SK-N-SH treated with all-trans-retinoic acid at 6 μM for 48 hours (cell line): ENCODE measurements at regions not wholly inside any gene's neighbourhood (a gene's known extent, or its start where the extent isn't known, plus 50 kb on each side); places are given as distances from the start of the nearest gene placed in this dataset.

Experiments
- ATAC-seq: fragments of 200-7000 bp; cut with Tn5 transposase; 3 replicates; pipeline ENCODE4 v1.9.1; 2020; ENCODE audit warnings: mild to moderate bottlenecking, moderate library complexity
- ARNTL ChIP-seq: fragments of 450-650 bp; formaldehyde crosslinking; IDR thresholded peaks from 2 replicates; pipeline ENCODE4 v1.5.0; 2020; ENCODE audit warnings: low read depth, mild to moderate bottlenecking, moderate library complexity, borderline replicate concordance
- BACH2 ChIP-seq: fragments of 250-450 bp; sonication (Bioruptor Pico); IDR thresholded peaks from 2 replicates; pipeline ENCODE4 v1.9.0; 2021; ENCODE audit warnings: mild to moderate bottlenecking, borderline replicate concordance
- CSDC2 ChIP-seq: fragments of 250-450 bp; sonication (Bioruptor Pico); IDR thresholded peaks from 2 replicates; pipeline ENCODE4 v1.5.0; 2020; ENCODE audit warnings: mild to moderate bottlenecking, moderate library complexity
- CSRNP3 ChIP-seq: fragments of 250-450 bp; sonication (Bioruptor Pico); IDR thresholded peaks from 2 replicates; pipeline ENCODE4 v1.5.1; 2021; ENCODE audit warnings: mild to moderate bottlenecking, moderate library complexity
- ESRRG ChIP-seq: fragments of 250-450 bp; sonication (Bioruptor Pico); IDR thresholded peaks from 2 replicates; pipeline ENCODE4 v1.6.1; 2021; ENCODE audit warnings: mild to moderate bottlenecking
- GLIS3 ChIP-seq: fragments of 250-450 bp; sonication (Bioruptor Pico); IDR thresholded peaks from 2 replicates; pipeline ENCODE4 v1.5.0; 2020; ENCODE audit warnings: mild to moderate bottlenecking, moderate library complexity
- ISL1 ChIP-seq: fragments of 250-450 bp; sonication (Bioruptor Pico); IDR thresholded peaks from 2 replicates; pipeline ENCODE4 v2.1.2; 2022; ENCODE audit warnings: mild to moderate bottlenecking, moderate library complexity
- OSR1 ChIP-seq: fragments of 250-450 bp; sonication (Bioruptor Pico); IDR thresholded peaks from 2 replicates; pipeline ENCODE4 v1.8.0; 2022; ENCODE audit warnings: moderate library complexity, mild to moderate bottlenecking, inconsistent platforms
- PPARA ChIP-seq: fragments of 250-450 bp; sonication (Bioruptor Pico); IDR thresholded peaks from 2 replicates; pipeline ENCODE4 v1.5.0; 2020; ENCODE audit warnings: mild to moderate bottlenecking, borderline replicate concordance
- TCF4 ChIP-seq: fragments of 250-450 bp; sonication (Bioruptor Pico); IDR thresholded peaks from 2 replicates; pipeline ENCODE4 v1.8.0; 2021; ENCODE audit warnings: mild to moderate bottlenecking, moderate library complexity, borderline replicate concordance
- TOX ChIP-seq: fragments of 250-450 bp; sonication (Bioruptor Pico); IDR thresholded peaks from 2 replicates; pipeline ENCODE4 v1.8.0; 2021; ENCODE audit warnings: mild to moderate bottlenecking, moderate library complexity, borderline replicate concordance
- ZFP3 ChIP-seq: fragments of 250-450 bp; sonication (Bioruptor Pico); IDR thresholded peaks from 2 replicates; pipeline ENCODE4 v1.5.0; 2020; ENCODE audit warnings: mild to moderate bottlenecking, moderate library complexity
- ZFP30 ChIP-seq: fragments of 450-650 bp; formaldehyde crosslinking; IDR thresholded peaks from 2 replicates; pipeline ENCODE4 v1.5.0; 2022; ENCODE audit warnings: mild to moderate bottlenecking, moderate library complexity
- ZNF565 ChIP-seq: fragments of 450-650 bp; formaldehyde crosslinking; conservative IDR thresholded peaks from 2 replicates; pipeline ENCODE4 v1.5.0; 2020; ENCODE audit warnings: low read depth, mild to moderate bottlenecking, moderate library complexity
- ZNF8 ChIP-seq: fragments of 450-650 bp; formaldehyde crosslinking; IDR thresholded peaks from 2 replicates; pipeline ENCODE4 v1.5.0; 2020; ENCODE audit warnings: mild to moderate bottlenecking, moderate library complexity
- TF ChIP-seq, protein P1 (sequence below): fragments of 250-450 bp; sonication (Bioruptor Pico); IDR thresholded peaks from 2 replicates; pipeline ENCODE4 v1.8.0; 2020; ENCODE audit warnings: mild to moderate bottlenecking, moderate library complexity, borderline replicate concordance
- TF ChIP-seq, protein P2 (sequence below): fragments of 250-450 bp; sonication (Bioruptor Pico); IDR thresholded peaks from 2 replicates; pipeline ENCODE4 v1.8.0; 2021; ENCODE audit warnings: low read depth, mild to moderate bottlenecking, moderate library complexity, borderline replicate concordance
- TF ChIP-seq, protein P3 (sequence below): fragments of 250-450 bp; sonication (Bioruptor Pico); IDR thresholded peaks from 2 replicates; pipeline ENCODE4 v1.5.0; 2020; ENCODE audit warnings: mild to moderate bottlenecking, moderate library complexity

- TF ChIP-seq ZFP30 (no peak), CSDC2 (no peak), CSRNP3 (CRISPR knock-in tag) (no peak), ZNF8 (no peak), GLIS3 (no peak), ZNF565 (CRISPR knock-in tag) (no peak), ZFP3 (CRISPR knock-in tag) (no peak)
- TF ChIP-seq, protein P1, sequence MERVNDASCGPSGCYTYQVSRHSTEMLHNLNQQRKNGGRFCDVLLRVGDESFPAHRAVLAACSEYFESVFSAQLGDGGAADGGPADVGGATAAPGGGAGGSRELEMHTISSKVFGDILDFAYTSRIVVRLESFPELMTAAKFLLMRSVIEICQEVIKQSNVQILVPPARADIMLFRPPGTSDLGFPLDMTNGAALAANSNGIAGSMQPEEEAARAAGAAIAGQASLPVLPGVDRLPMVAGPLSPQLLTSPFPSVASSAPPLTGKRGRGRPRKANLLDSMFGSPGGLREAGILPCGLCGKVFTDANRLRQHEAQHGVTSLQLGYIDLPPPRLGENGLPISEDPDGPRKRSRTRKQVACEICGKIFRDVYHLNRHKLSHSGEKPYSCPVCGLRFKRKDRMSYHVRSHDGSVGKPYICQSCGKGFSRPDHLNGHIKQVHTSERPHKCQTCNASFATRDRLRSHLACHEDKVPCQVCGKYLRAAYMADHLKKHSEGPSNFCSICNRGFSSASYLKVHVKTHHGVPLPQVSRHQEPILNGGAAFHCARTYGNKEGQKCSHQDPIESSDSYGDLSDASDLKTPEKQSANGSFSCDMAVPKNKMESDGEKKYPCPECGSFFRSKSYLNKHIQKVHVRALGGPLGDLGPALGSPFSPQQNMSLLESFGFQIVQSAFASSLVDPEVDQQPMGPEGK (CRISPR knock-in tag): no peak
- TF ChIP-seq, protein P2, sequence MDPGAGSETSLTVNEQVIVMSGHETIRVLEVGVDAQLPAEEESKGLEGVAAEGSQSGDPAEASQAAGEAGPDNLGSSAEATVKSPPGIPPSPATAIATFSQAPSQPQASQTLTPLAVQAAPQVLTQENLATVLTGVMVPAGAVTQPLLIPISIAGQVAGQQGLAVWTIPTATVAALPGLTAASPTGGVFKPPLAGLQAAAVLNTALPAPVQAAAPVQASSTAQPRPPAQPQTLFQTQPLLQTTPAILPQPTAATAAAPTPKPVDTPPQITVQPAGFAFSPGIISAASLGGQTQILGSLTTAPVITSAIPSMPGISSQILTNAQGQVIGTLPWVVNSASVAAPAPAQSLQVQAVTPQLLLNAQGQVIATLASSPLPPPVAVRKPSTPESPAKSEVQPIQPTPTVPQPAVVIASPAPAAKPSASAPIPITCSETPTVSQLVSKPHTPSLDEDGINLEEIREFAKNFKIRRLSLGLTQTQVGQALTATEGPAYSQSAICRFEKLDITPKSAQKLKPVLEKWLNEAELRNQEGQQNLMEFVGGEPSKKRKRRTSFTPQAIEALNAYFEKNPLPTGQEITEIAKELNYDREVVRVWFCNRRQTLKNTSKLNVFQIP (CRISPR knock-in tag): no peak
- ATAC-seq: no peak
Observed at GRCh38 chr17:69728816-69729215, 314.3 kb downstream of the MAP2K6 start.

- TF ChIP-seq TCF4 (CRISPR knock-in tag) (no peak), ISL1 (CRISPR knock-in tag) (no peak), BACH2 (CRISPR knock-in tag) (no peak), OSR1 (CRISPR knock-in tag) (no peak), ZFP3 (CRISPR knock-in tag) (no peak), CSRNP3 (CRISPR knock-in tag) (no peak), CSDC2 (no peak), PPARA (CRISPR knock-in tag) (no peak), ESRRG (CRISPR knock-in tag) (no peak), ZFP30 (no peak), TOX (no peak), ARNTL (CRISPR knock-in tag) (no peak), ZNF8 (no peak)
- TF ChIP-seq, protein P2 (CRISPR knock-in tag): no peak
- TF ChIP-seq, protein P3, sequence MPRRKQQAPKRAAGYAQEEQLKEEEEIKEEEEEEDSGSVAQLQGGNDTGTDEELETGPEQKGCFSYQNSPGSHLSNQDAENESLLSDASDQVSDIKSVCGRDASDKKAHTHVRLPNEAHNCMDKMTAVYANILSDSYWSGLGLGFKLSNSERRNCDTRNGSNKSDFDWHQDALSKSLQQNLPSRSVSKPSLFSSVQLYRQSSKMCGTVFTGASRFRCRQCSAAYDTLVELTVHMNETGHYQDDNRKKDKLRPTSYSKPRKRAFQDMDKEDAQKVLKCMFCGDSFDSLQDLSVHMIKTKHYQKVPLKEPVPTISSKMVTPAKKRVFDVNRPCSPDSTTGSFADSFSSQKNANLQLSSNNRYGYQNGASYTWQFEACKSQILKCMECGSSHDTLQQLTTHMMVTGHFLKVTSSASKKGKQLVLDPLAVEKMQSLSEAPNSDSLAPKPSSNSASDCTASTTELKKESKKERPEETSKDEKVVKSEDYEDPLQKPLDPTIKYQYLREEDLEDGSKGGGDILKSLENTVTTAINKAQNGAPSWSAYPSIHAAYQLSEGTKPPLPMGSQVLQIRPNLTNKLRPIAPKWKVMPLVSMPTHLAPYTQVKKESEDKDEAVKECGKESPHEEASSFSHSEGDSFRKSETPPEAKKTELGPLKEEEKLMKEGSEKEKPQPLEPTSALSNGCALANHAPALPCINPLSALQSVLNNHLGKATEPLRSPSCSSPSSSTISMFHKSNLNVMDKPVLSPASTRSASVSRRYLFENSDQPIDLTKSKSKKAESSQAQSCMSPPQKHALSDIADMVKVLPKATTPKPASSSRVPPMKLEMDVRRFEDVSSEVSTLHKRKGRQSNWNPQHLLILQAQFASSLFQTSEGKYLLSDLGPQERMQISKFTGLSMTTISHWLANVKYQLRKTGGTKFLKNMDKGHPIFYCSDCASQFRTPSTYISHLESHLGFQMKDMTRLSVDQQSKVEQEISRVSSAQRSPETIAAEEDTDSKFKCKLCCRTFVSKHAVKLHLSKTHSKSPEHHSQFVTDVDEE (CRISPR knock-in tag): no peak
- no peak; the same call in 2 of the 3 replicates for ATAC-seq
Observed at GRCh38 chr17:69729944-69730343, 315.4 kb downstream of the MAP2K6 start.

GRCh38 chr17:69732272-69732918 is 317.9 kb downstream of the MAP2K6 start:
- TF ChIP-seq ZFP30: no peak
- ATAC-seq: no peak
